ENCODE measurements at regions not wholly inside any gene's neighbourhood (a gene's known extent, or its start where the extent isn't known, plus 50 kb on each side); places are given as distances from the start of the nearest gene placed in this dataset.
"Not testable (repeated sequence)": the region's sequence is repeated elsewhere in the genome, so short reads cannot be mapped to it uniquely, and the experiment has no call there.

DNA sequence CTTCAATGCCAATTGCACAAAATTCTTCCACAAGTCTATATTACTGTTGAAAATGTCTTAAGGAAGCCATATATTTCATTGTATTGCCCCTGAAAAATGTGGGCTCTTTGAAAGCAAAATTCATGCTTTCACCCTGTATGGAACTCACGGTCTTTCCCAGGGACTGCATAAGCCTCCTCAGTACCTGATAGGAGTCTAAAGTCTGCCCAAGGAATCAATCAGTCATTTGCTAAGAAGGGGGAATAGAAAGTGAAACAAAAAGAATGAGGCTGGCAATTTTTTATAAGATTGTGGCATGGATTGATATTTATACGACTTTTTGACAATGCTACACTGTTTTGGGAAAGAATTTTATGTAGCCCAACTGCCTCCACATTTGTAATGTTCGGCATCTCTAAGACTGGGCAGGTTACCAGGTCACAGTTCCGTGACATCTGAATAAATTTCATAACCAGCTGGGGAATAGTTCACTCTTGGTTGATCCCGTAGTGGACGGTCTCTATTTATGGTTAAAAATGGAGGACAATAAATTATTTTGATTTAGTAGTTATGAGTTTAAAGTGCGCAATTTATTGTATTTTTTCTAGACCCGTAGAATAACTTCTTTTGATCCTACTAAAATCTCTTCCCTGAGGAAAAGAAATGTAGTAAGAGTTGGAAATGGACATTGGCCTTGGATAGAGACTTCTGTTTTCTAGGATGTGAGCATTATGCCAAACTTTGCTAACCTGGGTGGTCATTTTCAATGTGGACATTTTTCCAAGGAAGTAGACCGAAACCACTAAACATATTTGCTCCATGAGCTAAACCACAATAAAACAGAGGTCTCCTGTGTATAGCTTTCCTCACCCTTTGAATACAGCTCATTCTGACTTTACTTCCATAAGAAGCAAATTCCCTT, 1585.4 kb downstream of the EFNB2 start:
- TF ChIP-seq, protein P1, sequence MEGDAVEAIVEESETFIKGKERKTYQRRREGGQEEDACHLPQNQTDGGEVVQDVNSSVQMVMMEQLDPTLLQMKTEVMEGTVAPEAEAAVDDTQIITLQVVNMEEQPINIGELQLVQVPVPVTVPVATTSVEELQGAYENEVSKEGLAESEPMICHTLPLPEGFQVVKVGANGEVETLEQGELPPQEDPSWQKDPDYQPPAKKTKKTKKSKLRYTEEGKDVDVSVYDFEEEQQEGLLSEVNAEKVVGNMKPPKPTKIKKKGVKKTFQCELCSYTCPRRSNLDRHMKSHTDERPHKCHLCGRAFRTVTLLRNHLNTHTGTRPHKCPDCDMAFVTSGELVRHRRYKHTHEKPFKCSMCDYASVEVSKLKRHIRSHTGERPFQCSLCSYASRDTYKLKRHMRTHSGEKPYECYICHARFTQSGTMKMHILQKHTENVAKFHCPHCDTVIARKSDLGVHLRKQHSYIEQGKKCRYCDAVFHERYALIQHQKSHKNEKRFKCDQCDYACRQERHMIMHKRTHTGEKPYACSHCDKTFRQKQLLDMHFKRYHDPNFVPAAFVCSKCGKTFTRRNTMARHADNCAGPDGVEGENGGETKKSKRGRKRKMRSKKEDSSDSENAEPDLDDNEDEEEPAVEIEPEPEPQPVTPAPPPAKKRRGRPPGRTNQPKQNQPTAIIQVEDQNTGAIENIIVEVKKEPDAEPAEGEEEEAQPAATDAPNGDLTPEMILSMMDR (IDR thresholded peaks at IDR 0.05; ENCODE audit: low read depth, low read length), result no peak
- H3K4me3 ChIP-seq (replicated peaks in 1 of 2; ENCODE audit: low read depth in 2 of 2, low read length in 2 of 2), result no peak overlapping the region
- DNase-seq (ENCODE audit: low read depth in 2 of 2), result peak in 1 of 2 donors; percentile 4

DNA sequence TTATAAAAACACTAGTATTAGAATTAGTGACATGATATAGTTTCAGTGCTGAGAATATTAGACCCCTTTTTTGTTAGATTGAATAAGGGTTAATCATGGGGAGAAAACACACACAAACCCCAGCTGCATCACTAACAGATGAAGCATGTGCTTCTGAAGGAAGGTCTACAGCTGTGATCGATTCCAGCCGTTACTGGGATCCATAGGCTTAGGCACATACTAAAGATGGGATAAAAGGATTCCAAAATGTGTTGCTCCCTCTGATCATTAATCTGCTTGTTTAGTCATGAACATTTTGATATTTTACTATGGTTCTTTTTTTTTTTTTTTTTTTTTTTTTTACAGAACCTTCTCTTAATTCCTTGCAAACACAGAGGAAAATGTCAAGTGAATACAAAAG, 1591.3 kb downstream of the EFNB2 start:
- TF ChIP-seq, protein P1 (IDR thresholded peaks at IDR 0.05; ENCODE audit: low read depth, low read length), result no peak
- no peak for DNase-seq (ENCODE audit: low read depth in 2 of 2)

DNA sequence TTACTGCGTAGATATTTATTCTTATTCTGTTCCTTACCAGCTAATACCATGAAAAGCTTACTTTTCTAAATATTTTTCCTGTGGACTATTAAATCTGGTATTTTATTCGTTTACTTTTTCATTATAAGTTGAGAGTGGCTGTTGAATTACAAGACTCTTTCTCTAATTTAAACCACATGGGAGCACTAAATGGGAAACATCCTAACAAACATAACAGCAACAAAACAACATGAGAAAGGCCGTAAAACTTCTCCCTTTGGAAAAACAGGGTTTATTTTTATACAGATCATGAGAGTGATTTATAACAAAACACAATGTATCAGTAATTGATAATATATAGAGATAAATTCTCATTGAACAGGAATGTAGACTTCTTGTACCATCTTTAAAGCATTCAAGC, 1592.1 kb downstream of the EFNB2 start:
- no peak overlapping the region for H3K4me3 ChIP-seq (replicated peaks in 1 of 2; ENCODE audit: low read depth in 2 of 2, low read length in 2 of 2)
- no peak for DNase-seq (ENCODE audit: low read depth in 2 of 2)
- TF ChIP-seq, protein P1 (IDR thresholded peaks at IDR 0.05; ENCODE audit: low read depth, low read length), result no peak

More for the DNA sequence above, 1591.3 kb downstream of the EFNB2 start:
- no peak overlapping the region for H3K4me3 ChIP-seq (replicated peaks in 1 of 2; ENCODE audit: low read depth in 2 of 2, low read length in 2 of 2)

DNA sequence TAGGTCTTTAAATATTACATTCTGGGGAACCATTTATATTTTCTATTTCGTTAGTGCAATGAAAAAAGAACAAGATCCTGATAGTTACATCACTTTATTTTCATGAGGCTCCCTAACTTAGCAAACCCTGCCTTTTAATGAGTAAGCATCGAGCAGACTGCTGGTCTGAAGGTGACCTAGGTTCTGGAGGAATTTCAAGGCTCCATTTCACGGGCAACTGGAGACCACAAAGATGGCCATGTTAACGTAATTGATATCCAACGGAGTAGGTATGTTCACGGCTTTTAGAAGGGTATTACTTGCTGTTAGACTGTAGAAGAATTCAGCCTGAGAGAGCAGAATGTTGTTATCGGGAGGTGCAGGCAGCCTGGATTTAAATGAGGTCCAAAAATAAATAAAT, 1597.6 kb downstream of the EFNB2 start:
- DNase-seq (ENCODE audit: low read depth in 2 of 2), result no peak
- H3K4me3 ChIP-seq (replicated peaks in 1 of 2; ENCODE audit: low read depth in 2 of 2, low read length in 2 of 2), result no peak overlapping the region
- TF ChIP-seq, protein P1 (IDR thresholded peaks at IDR 0.05; ENCODE audit: low read depth, low read length), result no peak

DNA sequence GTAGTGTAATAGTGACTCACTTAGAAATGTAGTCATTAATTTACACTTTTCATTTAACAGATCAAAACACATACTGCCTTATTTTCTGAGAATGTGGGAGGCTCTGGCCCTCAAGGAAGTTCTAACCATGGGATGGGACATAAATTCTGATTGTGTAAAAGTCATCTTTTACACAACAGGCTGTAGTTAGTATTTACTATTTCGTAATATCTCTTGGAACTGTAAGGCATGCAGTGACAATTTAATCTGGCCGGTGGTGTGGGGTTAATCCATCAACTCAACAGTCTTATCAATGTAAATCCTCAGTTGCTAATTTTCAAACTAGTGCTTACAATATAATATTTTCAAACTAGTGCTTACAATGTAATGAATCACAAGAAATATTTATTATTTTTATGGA, 1599.2 kb downstream of the EFNB2 start:
- no peak overlapping the region for H3K4me3 ChIP-seq (replicated peaks in 1 of 2; ENCODE audit: low read depth in 2 of 2, low read length in 2 of 2)
- no peak for DNase-seq (ENCODE audit: low read depth in 2 of 2)
- TF ChIP-seq, protein P1 (IDR thresholded peaks at IDR 0.05; ENCODE audit: low read depth, low read length), result no peak

DNA sequence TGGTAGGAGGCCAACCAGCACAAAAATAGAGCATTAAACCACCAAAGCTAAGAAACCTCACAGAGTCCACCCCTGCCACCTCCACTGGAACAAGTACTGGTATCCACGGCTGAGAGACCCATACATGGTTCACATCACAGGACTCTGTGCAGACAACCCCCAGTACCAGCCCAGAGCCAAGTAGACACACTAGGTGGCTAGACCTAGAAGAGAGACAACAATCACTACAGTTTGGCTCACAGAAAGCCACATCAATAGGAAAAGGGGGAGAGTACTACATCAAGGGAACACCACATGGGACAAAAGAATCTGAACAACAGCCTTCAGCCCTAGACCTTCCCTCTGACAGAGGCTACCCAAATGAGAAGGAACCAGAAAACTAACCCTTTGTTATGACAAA, 1614.9 kb downstream of the EFNB2 start:
- DNase-seq (ENCODE audit: low read depth in 2 of 2); H3K4me3 ChIP-seq (replicated peaks in 1 of 2; ENCODE audit: low read depth in 2 of 2, low read length in 2 of 2): not testable (repeated sequence)

DNA sequence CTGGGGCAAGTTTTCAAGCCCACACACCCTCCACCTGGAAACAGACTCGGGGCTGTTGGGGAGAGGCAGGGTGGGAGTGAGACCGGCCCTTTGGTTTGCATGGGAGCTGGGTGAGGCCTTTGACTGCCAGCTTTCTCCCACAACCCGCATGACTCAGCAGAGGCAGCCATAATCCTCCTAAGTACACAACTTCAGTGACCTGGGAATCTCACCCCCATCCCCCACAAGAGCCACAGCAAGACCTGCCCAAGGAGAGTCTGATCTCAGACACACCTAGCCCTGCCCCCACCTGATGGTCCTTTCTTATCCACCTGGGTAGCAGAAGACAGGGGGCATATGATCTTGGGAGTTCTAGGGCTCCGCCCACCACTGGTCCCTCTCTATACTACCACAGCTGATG, 1615.4 kb downstream of the EFNB2 start:
- DNase-seq (ENCODE audit: low read depth in 2 of 2), result no peak
- TF ChIP-seq, protein P1 (IDR thresholded peaks at IDR 0.05; ENCODE audit: low read depth, low read length), result no peak
- H3K4me3 ChIP-seq (replicated peaks in 1 of 2; ENCODE audit: low read depth in 2 of 2, low read length in 2 of 2), result no peak overlapping the region
